Activated CD4-positive, alpha-beta T cell treated with anti-CD3 and anti-CD28 coated beads, Interleukin-10, Interleukin-2, amounts not matched to agents 100 ng/mL and 50 ng/mL, durations not matched to agents 16 hours and 8 hours (primary cell): ENCODE measurements at regions not wholly inside any gene's neighbourhood (a gene's known extent, or its start where the extent isn't known, plus 50 kb on each side); places are given as distances from the start of the nearest gene placed in this dataset.
"Not testable (repeated sequence)": the region's sequence is repeated elsewhere in the genome, so short reads cannot be mapped to it uniquely, and the experiment has no call there.

Experiments used
- DNase-seq: peaks from one replicate; pipeline ENCODE4 v3.0.0-alpha.2; 2020

DNA sequence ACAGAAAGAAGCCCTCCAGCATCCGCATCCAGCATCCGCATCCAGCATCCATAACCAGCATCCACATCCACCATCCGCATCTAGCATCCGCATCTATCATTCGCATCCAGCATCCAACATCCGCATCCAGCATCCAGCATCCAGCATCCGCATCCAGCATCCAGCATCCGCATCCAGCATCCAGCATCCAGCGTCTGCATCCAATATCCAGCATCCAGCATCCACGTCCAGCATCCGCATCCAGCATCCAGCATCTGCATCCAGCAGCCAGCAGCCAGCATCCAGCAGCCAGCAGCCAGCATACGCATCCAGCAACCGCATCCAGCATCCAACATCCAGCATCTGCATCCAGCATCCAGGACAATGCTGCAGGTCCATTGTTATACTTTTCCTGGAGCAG is 671.0 kb upstream of the C16orf82 start:
- no peak for DNase-seq

DNA sequence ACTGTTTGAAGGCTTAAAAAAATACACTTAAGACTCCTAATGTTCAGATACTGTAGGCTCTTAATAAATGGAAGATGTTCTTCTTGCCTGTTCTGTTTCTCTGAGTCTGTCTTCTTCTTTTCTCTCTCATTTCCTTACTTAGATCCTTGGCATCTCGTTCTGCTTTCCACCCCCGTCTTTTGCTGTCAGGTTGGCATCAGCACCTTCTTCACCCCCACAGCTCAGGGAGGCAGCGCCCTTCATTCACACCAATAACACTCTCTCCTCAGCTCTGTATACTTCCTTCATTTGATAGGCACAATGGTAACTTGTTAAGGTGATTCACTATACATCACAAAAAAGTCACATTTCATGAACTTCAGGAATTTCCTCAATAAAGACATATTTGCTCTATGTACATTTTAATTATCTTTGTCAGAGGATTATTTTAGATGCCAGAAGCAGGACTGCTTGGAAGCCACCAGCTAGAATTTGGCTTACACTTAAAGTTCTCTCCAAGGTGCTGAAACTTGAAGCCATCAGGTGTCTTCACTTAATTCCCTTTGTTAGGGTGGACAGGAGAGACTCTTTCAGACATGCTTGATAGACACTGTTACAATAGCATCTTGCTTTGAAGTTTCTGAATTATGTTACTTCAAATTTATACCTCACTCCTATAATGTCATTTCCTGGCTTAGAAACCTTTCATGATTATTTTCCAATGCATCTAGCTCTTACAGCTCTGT is 670.1 kb upstream of the C16orf82 start:
- DNase-seq: no peak

DNA sequence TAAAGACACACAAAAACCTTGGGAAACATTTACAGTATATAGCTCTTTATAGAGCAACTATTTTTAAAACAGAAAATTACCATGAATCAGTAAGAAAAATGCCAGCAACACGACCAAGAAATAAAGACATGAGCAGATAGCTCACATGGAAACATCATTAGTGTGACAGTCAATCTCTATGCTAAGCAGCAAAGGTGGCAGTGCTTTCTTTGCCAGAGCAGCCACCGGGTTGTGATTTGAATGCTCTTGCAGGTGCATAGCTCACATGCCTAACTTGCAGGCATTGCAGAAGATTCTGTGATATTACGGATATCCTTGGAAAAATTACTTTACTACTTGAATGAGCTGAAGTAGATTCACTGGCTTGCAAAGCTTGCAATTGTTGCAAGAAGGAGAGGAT is 652.9 kb upstream of the C16orf82 start:
- no peak for DNase-seq

DNA sequence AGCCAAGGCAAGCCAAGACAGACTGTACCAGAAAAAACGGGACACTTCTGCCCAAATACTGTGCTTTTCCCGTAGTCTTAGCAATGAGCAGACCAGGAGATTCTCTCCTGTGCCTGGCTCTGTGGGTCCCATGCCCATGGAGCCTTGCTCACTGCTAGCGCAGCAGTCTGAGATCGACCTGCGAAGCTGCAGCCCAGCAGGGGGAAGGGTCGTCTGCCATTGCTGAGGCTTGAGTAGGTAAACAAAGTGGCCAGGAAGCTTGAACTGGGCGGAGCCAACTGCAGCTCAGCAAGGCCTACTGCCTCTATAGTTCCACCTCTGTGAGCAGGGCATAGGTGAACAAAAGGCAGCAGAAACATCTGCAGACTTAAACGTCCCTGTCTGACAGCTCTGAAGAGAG is 647.3 kb upstream of the C16orf82 start:
- not testable (repeated sequence) for DNase-seq

GRCh38 chr16:26430618-26431017 is 636.1 kb upstream of the C16orf82 start:
- DNase-seq: no peak

- DNase-seq: no peak
Measured at GRCh38 chr16:26433807-26434206, 632.9 kb upstream of the C16orf82 start.

DNA sequence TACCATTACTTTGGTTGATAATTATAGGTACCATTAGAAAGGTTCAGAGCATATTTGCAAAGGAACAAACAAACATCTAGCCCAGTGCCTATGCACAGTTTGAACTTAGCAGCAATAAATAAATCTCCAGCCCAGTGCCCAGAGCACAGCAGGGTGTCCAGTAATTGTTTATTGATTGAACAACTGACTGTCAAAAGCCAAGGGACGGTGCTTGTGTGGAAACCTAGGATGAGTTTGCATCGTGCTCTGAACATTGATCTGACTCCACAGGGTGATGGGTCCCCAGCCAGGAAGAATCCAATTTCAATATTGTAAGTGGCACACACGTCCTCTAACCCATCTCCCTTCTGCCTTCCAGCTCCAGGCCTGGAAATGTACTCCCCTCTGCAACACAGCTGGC is 625.5 kb upstream of the C16orf82 start:
- no peak for DNase-seq

DNA sequence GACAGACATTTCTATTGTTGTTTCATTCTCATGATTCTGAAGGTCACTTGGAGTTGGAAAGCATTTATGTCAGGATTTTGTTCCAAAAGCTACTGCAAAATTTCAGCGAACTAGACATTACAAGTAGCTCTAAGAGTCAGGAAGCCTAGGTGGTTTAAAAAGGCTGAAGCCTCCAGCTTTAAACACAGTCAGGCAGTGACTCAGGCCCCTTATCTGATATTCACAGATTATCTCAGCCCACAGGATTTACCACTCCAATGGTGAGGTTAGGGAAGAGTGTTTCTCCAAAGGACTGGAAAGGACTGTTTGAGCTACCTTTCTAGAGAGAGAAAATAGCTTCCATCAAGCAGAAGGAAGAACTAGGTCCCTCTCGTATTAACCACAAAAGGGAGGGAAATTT is 624.4 kb upstream of the C16orf82 start:
- no peak for DNase-seq

GRCh38 chr16:26447570-26447969 is 619.2 kb upstream of the C16orf82 start:
- no peak for DNase-seq

DNA sequence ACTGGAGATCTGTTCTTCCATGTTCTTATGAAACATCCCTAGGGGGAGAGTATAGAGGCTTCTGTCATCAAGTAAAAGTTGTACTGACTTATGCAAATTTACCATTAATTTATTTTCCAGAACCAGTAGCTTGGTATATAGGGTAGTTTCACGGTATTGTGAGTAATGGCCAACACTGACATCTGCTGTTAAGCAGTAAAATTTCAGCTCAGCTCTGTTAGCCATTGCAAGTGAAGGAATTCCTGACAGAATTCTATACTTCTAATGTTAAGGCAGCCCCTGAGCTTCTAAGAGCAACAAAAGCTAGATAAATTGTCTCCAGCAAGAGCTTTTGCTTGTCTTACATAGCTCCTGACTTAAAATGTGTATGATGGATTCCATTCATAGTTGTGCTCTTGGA is 613.5 kb upstream of the C16orf82 start:
- DNase-seq: no peak

DNA sequence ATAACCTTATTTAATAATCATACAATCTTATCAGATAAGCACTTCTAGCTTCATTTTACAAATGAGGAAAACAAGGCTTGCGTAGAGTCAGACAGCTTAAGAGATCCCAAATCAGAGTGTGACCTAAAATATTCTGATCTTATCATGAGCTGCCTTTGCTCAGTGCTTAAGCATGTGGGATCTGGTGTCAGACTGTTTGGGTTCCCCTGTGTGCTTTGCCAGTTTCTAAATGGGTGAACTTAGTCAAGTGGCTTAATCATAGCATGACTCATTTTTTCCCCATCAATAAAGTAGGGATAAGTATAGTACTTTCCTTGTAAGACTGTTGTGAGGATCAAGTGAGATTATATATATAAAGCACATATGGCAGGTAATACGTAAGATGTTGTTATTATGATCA is 612.6 kb upstream of the C16orf82 start:
- DNase-seq: no peak

DNA sequence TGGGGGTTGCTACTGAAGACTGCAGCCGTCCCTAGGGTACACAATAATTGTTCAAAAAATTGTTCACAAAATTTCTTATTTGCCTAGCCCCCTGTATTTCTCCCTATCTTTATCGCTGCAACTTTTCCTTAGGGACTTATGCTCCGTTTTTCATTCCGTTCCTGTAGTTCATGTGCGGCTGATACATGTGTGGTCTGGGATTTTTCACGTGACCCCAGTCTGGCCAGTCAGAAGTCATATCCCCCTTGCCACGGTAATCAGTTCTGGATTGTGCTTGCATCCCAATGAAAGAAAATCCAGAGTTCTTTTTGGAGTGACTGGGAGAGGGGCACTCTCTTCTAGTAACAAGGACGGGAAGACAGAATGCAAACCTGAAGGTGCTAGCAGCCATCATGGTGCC is 610.7 kb upstream of the C16orf82 start:
- no peak for DNase-seq

GRCh38 chr16:26457095-26457494 is 609.6 kb upstream of the C16orf82 start:
- DNase-seq: no peak

GRCh38 chr16:26457882-26458281 is 608.8 kb upstream of the C16orf82 start:
- no peak for DNase-seq

- no peak for DNase-seq
Measured at GRCh38 chr16:26464576-26465266, 602.0 kb upstream of the C16orf82 start.

- DNase-seq: not testable (repeated sequence)
Measured at GRCh38 chr16:26474405-26474804, 592.3 kb upstream of the C16orf82 start.

DNA sequence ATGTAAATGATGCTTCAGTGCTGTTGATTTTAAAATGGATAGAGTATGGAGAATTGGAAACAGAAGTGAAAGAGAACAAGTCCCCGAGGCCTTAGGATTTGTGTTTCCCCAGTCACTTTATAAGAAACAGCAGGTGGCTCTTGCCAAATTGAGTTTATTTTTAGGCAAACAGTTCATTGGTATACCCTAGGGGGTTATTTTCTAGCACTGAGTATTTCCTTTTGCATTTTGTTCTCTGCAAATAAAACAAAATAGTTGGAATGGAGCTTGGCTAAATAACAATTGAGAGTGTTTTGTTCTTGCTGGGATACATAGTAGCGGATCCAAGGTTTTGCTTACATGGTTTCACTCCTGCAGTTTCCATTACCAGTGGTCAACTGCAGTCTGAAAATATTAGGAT is 591.1 kb upstream of the C16orf82 start:
- DNase-seq: no peak

DNA sequence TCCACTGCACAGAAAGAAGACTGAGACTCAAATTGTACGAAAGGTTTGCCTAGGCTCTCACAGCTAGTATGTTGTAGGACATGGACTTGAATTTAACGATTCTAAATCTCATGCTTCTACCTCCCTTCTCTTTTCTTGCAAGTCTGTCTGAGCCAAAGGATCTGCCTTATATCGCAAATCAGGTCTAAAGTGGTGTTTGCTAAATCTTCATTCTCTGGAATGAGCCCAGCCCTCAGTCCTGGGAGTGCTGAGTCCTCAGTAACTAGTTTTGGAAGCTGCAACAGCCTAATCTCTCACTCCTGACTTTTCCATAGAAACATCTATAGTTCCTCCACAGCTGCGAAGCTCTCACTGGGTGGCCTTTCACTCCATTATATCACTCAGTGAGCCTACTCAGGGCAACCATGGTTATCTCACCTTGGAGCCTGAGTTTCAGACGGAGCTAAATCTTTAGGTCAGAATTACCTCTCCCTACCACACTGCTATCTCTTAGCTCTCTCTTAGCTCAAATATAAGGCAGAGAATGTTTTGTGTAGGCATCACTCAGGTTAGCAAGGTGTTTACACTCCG is 575.5 kb upstream of the C16orf82 start:
- DNase-seq: no peak

DNA sequence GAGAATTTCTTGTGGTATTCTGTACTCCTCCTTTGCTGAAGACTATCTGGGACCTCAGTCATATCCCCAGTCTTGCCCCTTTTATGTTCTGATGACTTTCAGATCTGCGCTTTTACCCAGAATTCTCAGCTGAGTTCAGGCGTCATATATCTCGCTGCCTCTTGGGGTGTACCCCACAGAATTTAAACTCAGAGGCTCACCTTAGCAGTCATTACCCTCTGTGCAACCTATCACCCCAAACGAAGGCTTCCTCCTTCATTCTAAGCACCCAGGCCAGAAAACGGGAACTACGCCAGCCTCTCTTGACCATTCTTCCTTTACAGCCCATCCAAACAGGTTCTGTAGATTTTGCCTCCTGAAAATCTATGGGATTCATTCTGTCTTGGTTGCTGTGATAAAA is 574.8 kb upstream of the C16orf82 start:
- DNase-seq: no peak

DNA sequence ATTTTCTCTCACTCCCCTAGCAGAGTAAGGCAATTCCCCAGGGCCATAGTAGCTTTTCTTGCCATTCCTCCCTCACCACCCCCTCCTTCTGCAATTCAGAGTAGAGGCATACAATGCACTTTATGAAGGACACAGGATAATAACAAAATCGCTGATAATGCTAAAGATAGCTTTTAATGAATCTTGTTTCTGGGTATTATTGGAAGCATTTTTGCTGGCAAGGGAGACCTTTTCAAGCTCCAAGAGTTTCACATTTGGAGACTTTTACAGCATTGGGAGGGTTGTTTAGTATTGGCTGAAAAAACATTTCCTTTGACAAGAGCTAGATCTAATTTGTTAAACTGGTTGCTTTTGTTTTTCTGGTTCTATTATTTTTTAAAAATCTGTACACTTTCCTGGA is 573.0 kb upstream of the C16orf82 start:
- no peak for DNase-seq

DNA sequence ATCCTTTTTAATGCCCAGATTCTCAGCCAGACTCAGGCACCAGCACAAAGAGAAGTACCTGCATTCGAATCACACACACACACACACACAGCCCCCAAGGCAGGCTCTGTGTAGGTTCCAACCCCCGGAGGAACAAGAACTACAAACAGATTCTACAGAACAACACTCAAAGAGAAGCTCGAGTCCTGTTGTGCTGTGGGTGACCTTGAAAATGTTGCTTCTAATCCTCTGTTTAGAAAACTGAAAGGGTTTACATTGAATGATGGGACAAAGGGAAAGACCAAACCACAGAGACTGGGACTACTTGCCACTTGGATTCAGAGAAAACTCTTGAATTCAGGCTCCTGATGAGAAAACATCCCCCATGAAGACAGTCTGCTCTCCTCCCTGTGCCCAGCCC is 568.8 kb upstream of the C16orf82 start:
- DNase-seq: no peak

- DNase-seq: no peak
Measured at GRCh38 chr16:26500326-26500725, 566.4 kb upstream of the C16orf82 start.

DNA sequence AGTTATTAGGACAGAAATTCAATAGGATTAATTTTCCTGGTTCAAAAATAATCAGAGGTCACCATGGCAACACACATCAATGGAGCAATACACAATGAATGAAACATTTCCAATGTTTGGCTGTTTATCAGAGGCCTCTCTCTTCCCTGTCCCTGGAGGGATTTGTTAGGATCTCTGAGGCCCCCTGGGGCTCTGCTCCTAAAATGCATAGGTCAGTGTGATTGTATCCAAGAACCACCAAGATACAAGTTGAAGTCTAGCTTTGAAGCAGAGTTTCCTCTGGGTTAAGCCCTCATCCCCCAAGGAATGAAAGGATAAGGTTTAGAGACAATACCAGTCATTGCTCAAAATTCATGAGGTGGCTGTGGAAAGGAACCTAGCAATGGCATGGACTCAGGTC is 561.2 kb upstream of the C16orf82 start:
- DNase-seq: no peak

- not testable (repeated sequence) for DNase-seq
Measured at GRCh38 chr16:26508946-26509345, 557.8 kb upstream of the C16orf82 start.

GRCh38 chr16:26510924-26511323 is 555.8 kb upstream of the C16orf82 start:
- DNase-seq: no peak
